ENCODE measurements at regions not wholly inside any gene's neighbourhood (a gene's known extent, or its start where the extent isn't known, plus 50 kb on each side); places are given as distances from the start of the nearest gene placed in this dataset.

- BruUV-seq (replicated peaks) = no TSS peak
- H3K9ac ChIP-seq (ENCODE audit: control insufficient read depth, insufficient read depth, low read length) = no peak overlapping the region
- peaks cover 0 to 1% of the 10 kb centered on the region in 2 experiments; a peak in 2 of 4 replicates for H3K27me3 ChIP-seq (replicated peaks in 1 of 2; ENCODE audit: control insufficient read depth in 2 of 2, insufficient read depth in 2 of 2, low read length in 1 of 2)
- no peaks in the 10 kb centered on the region for H4K20me1 ChIP-seq (ENCODE audit: control insufficient read depth, insufficient read depth)
- no peak overlapping the region for H3K4me3 ChIP-seq
- ChIA-PET POLR2A (no interaction called here), SMC1A (ENCODE audit: uncharacterized antibody, unreplicated experiment) (interaction anchor here (0.5 to 1.6 kb wide), 3 partner anchors 9 to 418 kb away, joined by 3 to 4 read pairs (median 3); no protein-coding TSS in a partner anchor), RAD21 (ENCODE audit: unreplicated experiment) (no interaction called here), CTCF (no interaction called here)
- no peak overlapping the region for H3K27ac ChIP-seq (ENCODE audit: control insufficient read depth, insufficient read depth)
- H3K79me2 ChIP-seq (ENCODE audit: control insufficient read depth, insufficient read depth, low read length) = no peaks in the 10 kb centered on the region
- TF ChIP-seq TCF12 (IDR thresholded peaks at IDR 0.05; ENCODE audit: low read depth, low read length) = no peak
- TF ChIP-seq PBX3 (IDR thresholded peaks at IDR 0.05; ENCODE audit: insufficient replicate concordance, low read depth, low read length) = no peak
- no peak for TF ChIP-seq TBL1XR1 (IDR thresholded peaks at IDR 0.05; ENCODE audit: low read depth, low read length)
- TF ChIP-seq KLF5 (IDR thresholded peaks at IDR 0.05; ENCODE audit: partially characterized antibody) = no peak
- no peak for TF ChIP-seq BACH1 (IDR thresholded peaks at IDR 0.05; ENCODE audit: borderline replicate concordance)
- TF ChIP-seq ZNF384 (IDR thresholded peaks at IDR 0.05; ENCODE audit: borderline replicate concordance, low read depth, low read length) = no peak
- TF ChIP-seq MXI1 (IDR thresholded peaks at IDR 0.05; ENCODE audit: low read depth, low read length) = no peak
- no peak for TF ChIP-seq TAF1 (IDR thresholded peaks at IDR 0.05; ENCODE audit: borderline replicate concordance, low read depth, low read length)
- TF ChIP-seq, protein P1, sequence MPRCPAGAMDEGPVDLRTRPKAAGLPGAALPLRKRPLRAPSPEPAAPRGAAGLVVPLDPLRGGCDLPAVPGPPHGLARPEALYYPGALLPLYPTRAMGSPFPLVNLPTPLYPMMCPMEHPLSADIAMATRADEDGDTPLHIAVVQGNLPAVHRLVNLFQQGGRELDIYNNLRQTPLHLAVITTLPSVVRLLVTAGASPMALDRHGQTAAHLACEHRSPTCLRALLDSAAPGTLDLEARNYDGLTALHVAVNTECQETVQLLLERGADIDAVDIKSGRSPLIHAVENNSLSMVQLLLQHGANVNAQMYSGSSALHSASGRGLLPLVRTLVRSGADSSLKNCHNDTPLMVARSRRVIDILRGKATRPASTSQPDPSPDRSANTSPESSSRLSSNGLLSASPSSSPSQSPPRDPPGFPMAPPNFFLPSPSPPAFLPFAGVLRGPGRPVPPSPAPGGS (IDR thresholded peaks at IDR 0.05; ENCODE audit: borderline replicate concordance, insufficient read depth, low read depth, low read length, poor library complexity, severe bottlenecking) = no peak
- H2AFZ ChIP-seq (ENCODE audit: control insufficient read depth, low read depth, low read length) = no peak overlapping the region
- no peaks in the 10 kb centered on the region for H3K36me3 ChIP-seq (ENCODE audit: control insufficient read depth in 2 of 2, insufficient read depth in 2 of 2, low read length in 1 of 2)
- FAIRE-seq (no peak), ATAC-seq (no peak), DNase-seq (ENCODE audit: low read depth, low spot score) (no peak)
- WGBS (ENCODE audit: insufficient coverage, insufficient replicate concordance, low lambda C conversion rate, missing lambda C conversion rate) = 21% methylated on average over 11 of the region's 11 CpGs
- no peaks in the 10 kb centered on the region for H3K4me1 ChIP-seq (ENCODE audit: control insufficient read depth, insufficient read depth, low read length)
- in situ Hi-C loops (cut with MboI) = no loop called here
- H3K9me3 ChIP-seq (replicated peaks; ENCODE audit: control insufficient read depth, insufficient read depth, low read length) = no peaks in the 10 kb centered on the region
- intact Hi-C loops (cut with micrococcal nuclease; ENCODE audit: unreplicated experiment) = no loop called here
- H3K4me2 ChIP-seq (ENCODE audit: control insufficient read depth, insufficient read depth) = no peak overlapping the region
Measured at GRCh38 chr2:223311889-223312680, 260.1 kb downstream of the KCNE4 start.

All from GM12878 (cell line).